HG03432 (cell line): ENCODE measurements at regions not wholly inside any gene's neighbourhood (a gene's known extent, or its start where the extent isn't known, plus 50 kb on each side); places are given as distances from the start of the nearest gene placed in this dataset.

Experiments
- ATAC-seq: cut with Tn5 transposase; IDR thresholded peaks from one replicate; pipeline ENCODE4 v1.9.1; 2021; ENCODE audit warnings: mild to moderate bottlenecking, moderate library complexity; ENCODE audit not compliant: unreplicated experiment

- ATAC-seq: peak; percentile 30
Observed at GRCh38 chr12:92556141-92556540, 146.6 kb upstream of the PLEKHG7 start.

- ATAC-seq: no peak
Observed at GRCh38 chr12:92554158-92555073, 148.4 kb upstream of the PLEKHG7 start.

DNA sequence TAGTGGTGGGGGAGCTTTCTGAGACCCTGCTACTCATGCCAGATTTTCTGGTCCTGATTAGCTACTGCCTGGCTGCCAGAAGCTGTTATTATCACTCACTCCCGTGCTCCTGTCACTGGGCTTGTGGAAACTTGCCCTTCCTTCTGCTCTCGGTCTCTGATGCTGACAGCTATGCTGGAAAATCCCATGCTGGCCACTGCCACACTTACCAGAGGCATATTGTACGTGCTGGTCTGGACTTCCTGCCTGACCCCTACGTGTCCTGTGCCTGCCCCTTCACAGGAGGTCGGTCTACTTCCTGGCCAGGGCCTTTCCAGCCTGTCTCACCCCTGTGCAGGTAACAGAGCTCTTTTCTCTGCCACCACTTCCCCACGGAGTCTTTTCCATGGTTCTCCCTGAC, 149.4 kb upstream of the PLEKHG7 start:
- ATAC-seq: peak; percentile 33

DNA sequence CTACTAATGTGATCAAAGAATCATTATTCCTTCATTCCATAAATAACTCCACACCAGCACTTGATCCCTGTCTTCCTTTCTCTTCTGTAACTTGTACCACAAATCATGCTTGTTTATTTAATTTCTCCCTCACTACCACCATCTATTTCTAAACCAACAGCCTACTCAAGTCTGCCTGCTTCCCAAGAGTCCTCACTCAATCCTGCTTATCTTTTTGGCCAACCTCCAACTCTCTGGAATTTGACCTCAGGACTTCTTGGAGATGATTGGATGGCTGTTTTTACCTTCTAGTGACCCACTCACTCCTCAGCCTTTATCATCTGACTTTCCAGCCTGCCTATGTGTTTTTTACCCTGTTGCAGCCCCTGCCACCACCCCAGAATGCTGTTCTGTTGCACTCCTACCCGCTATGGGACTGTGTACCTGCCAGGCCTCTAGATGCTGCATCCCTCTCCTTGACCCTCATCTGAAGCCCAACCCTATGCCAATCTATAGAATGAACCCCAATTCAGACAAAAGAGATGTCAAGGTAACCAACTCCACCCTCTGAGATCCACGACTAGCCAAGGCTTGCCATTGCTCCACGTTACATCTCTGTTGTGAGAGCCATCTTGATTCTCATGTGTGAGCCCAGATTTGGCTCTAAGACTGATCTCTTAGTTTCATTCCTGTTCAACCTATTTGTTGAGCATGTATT, 150.2 kb upstream of the PLEKHG7 start:
- no peak for ATAC-seq

- peak; percentile 71 for ATAC-seq
Observed at GRCh38 chr12:92551853-92552397, 150.9 kb upstream of the PLEKHG7 start.

GRCh38 chr12:92551210-92551609, 151.6 kb upstream of the PLEKHG7 start:
- ATAC-seq: no peak

DNA sequence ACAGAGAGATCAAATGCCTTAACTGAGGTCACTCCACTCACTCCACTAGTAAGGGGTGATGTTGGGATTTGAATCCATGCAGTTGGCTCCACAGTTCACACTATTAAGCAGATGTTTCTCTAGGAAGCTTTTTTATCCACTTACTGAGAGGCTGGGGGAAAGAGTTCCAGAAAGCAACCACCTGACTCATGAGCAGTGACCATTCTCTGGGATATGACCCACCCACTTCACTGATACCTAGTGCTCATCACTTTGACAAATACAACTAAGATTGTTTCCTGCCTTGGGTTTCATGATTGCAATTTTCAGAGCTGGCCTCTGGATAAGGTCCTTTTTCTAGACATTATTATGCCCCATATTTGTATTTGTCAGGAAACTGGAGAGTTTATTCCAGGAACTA, 152.1 kb upstream of the PLEKHG7 start:
- ATAC-seq: no peak

DNA sequence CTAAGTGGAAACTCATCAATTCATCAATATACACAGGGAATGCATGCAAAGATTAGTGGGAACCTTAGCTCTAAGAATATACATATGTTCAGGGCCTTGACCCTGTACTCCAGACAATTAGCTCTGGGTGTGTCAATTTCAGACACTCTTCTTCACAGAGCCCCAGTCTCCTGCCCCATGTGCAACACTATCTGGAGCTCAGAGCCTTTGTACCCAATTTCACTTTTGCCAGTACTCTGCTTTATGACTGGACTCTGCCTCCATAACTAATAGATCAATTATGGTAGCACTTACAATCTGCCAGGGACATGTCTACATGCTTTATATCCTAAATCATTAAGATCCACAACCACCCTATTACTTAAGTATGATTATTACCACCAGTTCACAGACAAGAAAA, 152.5 kb upstream of the PLEKHG7 start:
- ATAC-seq: no peak

DNA sequence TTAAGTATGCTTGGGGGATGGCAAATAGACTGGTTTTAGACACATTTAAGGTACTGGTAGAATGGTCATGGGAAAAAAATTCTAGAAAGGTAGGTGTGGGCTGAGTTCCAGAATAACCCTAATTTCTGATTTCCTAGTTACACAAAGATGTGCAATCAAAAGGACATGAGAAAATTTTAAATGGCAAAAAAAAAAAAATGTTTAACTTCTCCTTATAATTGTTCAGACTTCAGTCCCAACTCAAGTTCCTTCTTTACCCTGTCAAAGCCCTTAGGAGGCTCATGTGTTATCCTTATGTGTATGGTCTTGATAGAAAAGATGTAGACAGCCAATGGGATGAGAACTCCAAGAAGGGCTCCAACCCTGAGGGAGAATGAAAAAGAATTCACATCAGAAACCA, 153.3 kb upstream of the PLEKHG7 start:
- no peak for ATAC-seq

DNA sequence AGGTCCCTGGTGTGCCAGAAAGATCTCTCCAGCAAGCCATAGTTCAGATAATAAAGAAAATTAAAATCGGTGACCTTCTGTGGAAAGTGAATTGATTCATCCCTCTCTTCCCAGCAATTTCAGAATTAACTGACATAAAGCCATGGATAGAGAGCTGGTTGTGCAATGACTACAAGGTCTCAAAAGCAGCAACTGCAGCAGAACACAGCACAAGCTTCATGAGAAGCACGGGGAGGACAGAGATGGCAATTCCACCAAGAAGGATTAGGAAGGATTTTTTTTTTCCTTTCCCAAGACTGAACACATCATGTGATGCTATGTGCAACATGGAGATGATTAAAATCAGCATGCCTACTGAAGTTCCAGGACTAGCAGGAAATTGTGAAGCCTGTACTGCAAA, 154.9 kb upstream of the PLEKHG7 start:
- ATAC-seq: no peak

DNA sequence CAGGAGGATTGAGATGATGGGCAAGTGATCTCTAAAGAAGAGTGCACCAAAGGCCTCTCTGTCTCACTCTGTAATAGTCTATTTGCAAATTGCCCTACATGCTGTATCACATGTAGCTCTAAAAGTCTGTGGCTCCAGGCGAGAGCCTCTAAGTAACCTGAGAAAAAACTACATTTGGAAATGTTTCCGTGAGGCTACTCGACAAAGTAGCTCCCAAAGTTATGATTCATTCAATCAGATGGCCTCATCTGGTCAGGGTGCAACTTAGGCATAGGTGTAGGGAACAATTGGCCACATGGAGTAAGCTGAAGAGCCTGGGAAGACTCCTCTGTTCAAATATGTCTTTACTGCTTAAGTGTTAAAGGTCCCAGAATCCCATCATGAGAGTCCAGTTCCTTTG, 155.4 kb upstream of the PLEKHG7 start:
- no peak for ATAC-seq

- peak; percentile 74 for ATAC-seq
Observed at GRCh38 chr12:92546635-92547348, 156.0 kb upstream of the PLEKHG7 start.

DNA sequence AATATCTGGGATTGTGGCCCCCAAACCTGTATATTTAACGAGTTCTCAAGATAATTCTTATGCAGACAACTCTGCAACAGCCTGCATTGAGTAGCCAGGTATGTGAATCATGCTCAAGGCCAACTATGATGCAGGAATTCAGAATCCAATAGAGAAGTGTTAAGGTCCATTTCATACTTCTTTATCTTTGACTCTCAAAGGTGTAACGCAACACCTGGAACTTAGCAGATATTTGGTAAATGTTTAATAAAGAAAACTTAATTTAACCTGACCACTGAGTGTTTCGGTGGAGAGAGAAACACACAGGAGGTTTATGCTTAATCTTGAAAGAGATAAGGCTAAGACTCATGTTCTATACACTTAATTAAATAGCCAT, 156.5 kb upstream of the PLEKHG7 start:
- peak; percentile 21 for ATAC-seq

GRCh38 chr12:92544322-92544721, 158.5 kb upstream of the PLEKHG7 start:
- ATAC-seq: no peak

GRCh38 chr12:92543840-92544239, 158.9 kb upstream of the PLEKHG7 start:
- no peak for ATAC-seq

DNA sequence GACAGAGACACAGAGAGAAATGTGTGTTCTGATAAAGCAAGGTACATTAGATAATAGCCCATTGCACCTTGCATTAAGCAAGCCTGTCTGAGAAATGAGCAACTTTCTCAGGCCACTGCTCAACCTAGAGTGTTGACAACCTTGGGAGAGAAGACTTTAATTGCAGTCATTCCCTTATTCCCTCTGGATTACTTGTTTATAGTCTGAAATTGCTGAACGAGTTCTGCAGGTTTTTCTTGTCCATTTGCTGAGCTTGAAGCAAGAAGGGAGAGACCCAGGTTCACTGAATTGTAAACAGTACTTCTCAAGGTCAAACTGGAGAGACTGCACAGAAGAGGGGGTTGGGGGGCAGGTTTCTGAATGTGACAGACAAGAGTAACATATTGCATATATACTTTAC, 159.4 kb upstream of the PLEKHG7 start:
- ATAC-seq: no peak

DNA sequence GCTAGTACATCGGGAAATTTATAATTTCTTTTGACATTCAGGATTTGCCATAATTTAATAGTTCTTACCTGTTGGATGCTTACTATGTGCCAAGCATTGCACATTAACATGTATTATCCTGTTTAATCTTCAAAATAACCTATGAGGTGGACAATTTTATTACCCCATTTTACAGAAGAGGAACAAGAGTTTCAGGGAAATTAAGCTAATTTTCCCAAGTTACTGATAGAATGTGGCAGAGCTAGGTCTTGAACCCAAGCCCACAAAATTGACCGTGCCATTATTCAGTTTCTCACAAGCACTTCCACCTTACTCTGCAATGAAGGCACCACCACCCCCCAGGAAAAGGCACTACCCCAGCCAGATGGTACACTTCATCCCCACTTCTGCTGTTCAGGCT, 161.1 kb upstream of the PLEKHG7 start:
- ATAC-seq: no peak

- ATAC-seq: no peak
Observed at GRCh38 chr12:92540782-92541423, 161.9 kb upstream of the PLEKHG7 start.

- peak; percentile 33 for ATAC-seq
Observed at GRCh38 chr12:92539976-92540781, 162.6 kb upstream of the PLEKHG7 start.
